ENCODE measurements at regions not wholly inside any gene's neighbourhood (a gene's known extent, or its start where the extent isn't known, plus 50 kb on each side); places are given as distances from the start of the nearest gene placed in this dataset.

GRCh38 chr1:175887981-175888428, 144.6 kb upstream of the TNR start:
- peak; percentile 81 for TF ChIP-seq CTCF (IDR thresholded peaks at IDR 0.05; ENCODE audit: control insufficient read depth, extremely low read depth, insufficient read depth)
- peak; percentile 18 for DNase-seq (ENCODE audit: low read depth)
- no peak overlapping the region for H3K4me3 ChIP-seq (ENCODE audit: low read depth, low read length)

- no peak for DNase-seq (ENCODE audit: low read depth)
- H3K4me3 ChIP-seq (ENCODE audit: low read depth, low read length) = no peak overlapping the region
- no peak for TF ChIP-seq CTCF (IDR thresholded peaks at IDR 0.05; ENCODE audit: control insufficient read depth, extremely low read depth, insufficient read depth)
These were observed 144.1 kb upstream of the TNR start for GRCh38 chr1:175887521-175887920.

GRCh38 chr1:175885326-175885725, 141.9 kb upstream of the TNR start:
- TF ChIP-seq CTCF (IDR thresholded peaks at IDR 0.05; ENCODE audit: control insufficient read depth, extremely low read depth, insufficient read depth) = no peak
- DNase-seq (ENCODE audit: low read depth) = no peak
- no peak overlapping the region for H3K4me3 ChIP-seq (ENCODE audit: low read depth, low read length)

- H3K4me3 ChIP-seq (ENCODE audit: low read depth, low read length) = no peak overlapping the region
- no peak for TF ChIP-seq CTCF (IDR thresholded peaks at IDR 0.05; ENCODE audit: control insufficient read depth, extremely low read depth, insufficient read depth)
- no peak for DNase-seq (ENCODE audit: low read depth)
These were observed 141.0 kb upstream of the TNR start for GRCh38 chr1:175884369-175884768.

- no peak for DNase-seq (ENCODE audit: low read depth)
- H3K4me3 ChIP-seq (ENCODE audit: low read depth, low read length) = no peak overlapping the region
- no peak for TF ChIP-seq CTCF (IDR thresholded peaks at IDR 0.05; ENCODE audit: control insufficient read depth, extremely low read depth, insufficient read depth)
These were observed 138.8 kb upstream of the TNR start for GRCh38 chr1:175882192-175882591.

- no peak overlapping the region for H3K4me3 ChIP-seq (ENCODE audit: low read depth, low read length)
- TF ChIP-seq CTCF (IDR thresholded peaks at IDR 0.05; ENCODE audit: control insufficient read depth, extremely low read depth, insufficient read depth) = no peak
- no peak for DNase-seq (ENCODE audit: low read depth)
These were observed 138.0 kb upstream of the TNR start for GRCh38 chr1:175881246-175881976.

GRCh38 chr1:175878775-175879174, 135.4 kb upstream of the TNR start:
- no peak overlapping the region for H3K4me3 ChIP-seq (ENCODE audit: low read depth, low read length)
- TF ChIP-seq CTCF (IDR thresholded peaks at IDR 0.05; ENCODE audit: control insufficient read depth, extremely low read depth, insufficient read depth) = no peak
- no peak for DNase-seq (ENCODE audit: low read depth)
